MM.1S (cell line): ENCODE measurements at regions not wholly inside any gene's neighbourhood (a gene's known extent, or its start where the extent isn't known, plus 50 kb on each side); places are given as distances from the start of the nearest gene placed in this dataset.

Experiments
- CTCF ChIP-seq: fragments of 300-600 bp; sonication (generic); IDR thresholded peaks from 2 replicates; pipeline ENCODE4 v1.5.1; 2016; ENCODE audit warnings: antibody characterized with exemption, low read length, mixed read lengths
- EZH2 ChIP-seq: fragments of 300-600 bp; sonication (generic); optimal IDR thresholded peaks from 2 replicates; pipeline ENCODE3; 2017; ENCODE audit warnings: low read depth, mild to moderate bottlenecking, antibody characterized with exemption, low read length, mixed read lengths
- EZH2phosphoT487 ChIP-seq: fragments of 300-600 bp; sonication (generic); IDR thresholded peaks from 2 replicates; pipeline ENCODE4 v1.6.1; 2018; ENCODE audit warnings: antibody characterized with exemption, low read length

GRCh38 chr2:16214391-16214790 is 274.0 kb downstream of the MYCN start:
- TF ChIP-seq CTCF, result no peak
- TF ChIP-seq EZH2, result no peak
- TF ChIP-seq EZH2phosphoT487, result no peak
